ENCODE measurements at regions not wholly inside any gene's neighbourhood (a gene's known extent, or its start where the extent isn't known, plus 50 kb on each side); places are given as distances from the start of the nearest gene placed in this dataset.

DNA sequence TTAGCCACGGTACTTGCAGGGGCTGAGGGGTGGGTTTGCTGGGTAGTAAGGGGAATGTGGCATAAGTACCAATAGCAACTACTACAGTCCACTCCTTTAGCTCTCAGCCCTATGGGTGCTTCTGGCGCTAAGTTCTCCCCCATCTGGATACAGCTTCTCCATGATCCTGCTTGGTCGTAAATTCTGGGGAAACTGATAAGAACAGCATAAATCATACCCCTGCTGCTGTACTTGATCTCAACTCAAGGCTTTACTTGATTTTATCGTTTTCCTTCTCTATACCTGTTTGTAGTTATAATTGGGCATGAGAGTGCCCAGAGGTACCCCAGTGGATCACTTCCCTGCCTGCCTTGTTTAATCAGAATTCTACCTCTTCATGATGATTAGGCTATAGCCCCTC lies 331.4 kb downstream of the PMP22 start:
- intact Hi-C loops (cut with DNase I), result no loop called here
- no peaks in the 10 kb centered on the region for H3K27me3 ChIP-seq
- H3K27ac ChIP-seq, result no peak overlapping the region
- H3K4me3 ChIP-seq, result no peak overlapping the region
- H3K4me1 ChIP-seq, result no peaks in the 10 kb centered on the region
- ATAC-seq (no peak), DNase-seq (no peak)
- no peaks in the 10 kb centered on the region for H3K36me3 ChIP-seq
- H3K9me3 ChIP-seq, result no peaks in the 10 kb centered on the region
- TF ChIP-seq CTCF (IDR thresholded peaks at IDR 0.05), result no peak

- intact Hi-C loops (cut with DNase I), result no loop called here
- ATAC-seq, result peak; percentile 70
- Histone ChIP-seq H3K36me3 (no peaks in the 10 kb centered on the region), H3K27ac (no peak overlapping the region), H3K9me3 (no peaks in the 10 kb centered on the region), H3K4me3 (no peak overlapping the region), H3K27me3 (no peaks in the 10 kb centered on the region), H3K4me1 (no peaks in the 10 kb centered on the region)
- TF ChIP-seq CTCF (IDR thresholded peaks at IDR 0.05), result peak; percentile 74
- no peak for DNase-seq
These were observed 338.5 kb downstream of the PMP22 start for GRCh38 chr17:14926526-14927122.

- H3K9me3 ChIP-seq, result no peaks in the 10 kb centered on the region
- no peak overlapping the region for H3K27ac ChIP-seq
- H3K27me3 ChIP-seq, result no peaks in the 10 kb centered on the region
- ATAC-seq, result no peak
- no peak for DNase-seq
- no peaks in the 10 kb centered on the region for H3K4me1 ChIP-seq
- intact Hi-C loops (cut with DNase I), result no loop called here
- no peaks in the 10 kb centered on the region for H3K36me3 ChIP-seq
- no peak overlapping the region for H3K4me3 ChIP-seq
- TF ChIP-seq CTCF (IDR thresholded peaks at IDR 0.05), result no peak
These were observed 339.1 kb downstream of the PMP22 start for GRCh38 chr17:14926073-14926472.

DNA sequence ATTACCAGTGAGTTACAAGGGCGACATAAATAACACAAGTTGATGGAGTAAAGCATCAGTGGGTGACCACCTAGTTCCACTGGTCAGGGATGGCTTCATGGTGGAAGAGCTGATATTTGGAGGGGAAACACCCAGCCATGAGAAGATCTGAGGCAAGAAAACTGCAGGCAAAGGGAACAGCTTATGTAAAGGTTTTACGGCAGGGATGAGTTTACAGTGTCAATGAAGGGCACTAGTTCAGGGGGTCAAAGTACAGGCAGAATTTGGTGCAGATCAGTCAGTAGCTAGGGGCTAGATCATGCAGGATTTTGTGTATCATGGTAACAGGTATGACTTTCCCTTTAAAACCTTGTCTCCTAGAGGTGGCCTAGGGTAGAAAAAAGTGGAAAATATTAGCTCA lies 339.6 kb downstream of the PMP22 start:
- no peaks in the 10 kb centered on the region for H3K9me3 ChIP-seq
- DNase-seq, result no peak
- no peak overlapping the region for H3K4me3 ChIP-seq
- intact Hi-C loops (cut with DNase I), result no loop called here
- no peak for TF ChIP-seq CTCF (IDR thresholded peaks at IDR 0.05)
- no peak overlapping the region for H3K27ac ChIP-seq
- H3K27me3 ChIP-seq, result no peaks in the 10 kb centered on the region
- ATAC-seq, result no peak
- no peaks in the 10 kb centered on the region for H3K36me3 ChIP-seq
- no peaks in the 10 kb centered on the region for H3K4me1 ChIP-seq

DNA sequence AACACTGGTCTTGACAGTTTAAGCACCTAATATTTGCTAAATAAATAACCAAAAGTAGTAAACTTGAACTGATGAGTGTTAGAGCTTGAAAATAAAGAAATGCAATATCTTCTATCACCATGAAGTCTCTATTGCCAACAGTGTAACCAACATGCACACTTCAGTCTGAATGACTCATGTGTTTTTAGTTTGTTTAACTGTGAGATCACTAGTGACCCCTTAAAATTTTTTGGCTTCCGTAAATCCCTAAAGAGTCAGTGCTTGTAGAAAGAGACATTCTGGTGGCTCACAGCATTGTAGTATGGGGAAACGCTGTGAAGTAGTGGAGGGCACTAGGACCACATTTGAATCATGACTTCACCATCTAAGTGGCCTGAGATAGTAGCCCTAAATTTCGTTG lies 341.1 kb downstream of the PMP22 start:
- Histone ChIP-seq H3K4me3 (no peak overlapping the region), H3K36me3 (no peaks in the 10 kb centered on the region), H3K9me3 (no peaks in the 10 kb centered on the region), H3K4me1 (no peaks in the 10 kb centered on the region), H3K27ac (no peak overlapping the region), H3K27me3 (no peaks in the 10 kb centered on the region)
- TF ChIP-seq CTCF (IDR thresholded peaks at IDR 0.05), result no peak
- DNase-seq, result no peak
- ATAC-seq, result no peak
- intact Hi-C loops (cut with DNase I), result no loop called here

- intact Hi-C loops (cut with DNase I), result no loop called here
- Histone ChIP-seq H3K4me1 (no peaks in the 10 kb centered on the region), H3K4me3 (no peak overlapping the region), H3K27me3 (no peaks in the 10 kb centered on the region), H3K36me3 (no peaks in the 10 kb centered on the region), H3K9me3 (no peaks in the 10 kb centered on the region), H3K27ac (no peak overlapping the region)
- ATAC-seq (no peak), DNase-seq (no peak)
- TF ChIP-seq CTCF (IDR thresholded peaks at IDR 0.05), result no peak
These were observed 342.7 kb downstream of the PMP22 start for GRCh38 chr17:14922411-14922810.

Data from upper lobe of right lung (tissue), 1 donor.